ENCODE measurements at regions not wholly inside any gene's neighbourhood (a gene's known extent, or its start where the extent isn't known, plus 50 kb on each side); places are given as distances from the start of the nearest gene placed in this dataset.

DNA sequence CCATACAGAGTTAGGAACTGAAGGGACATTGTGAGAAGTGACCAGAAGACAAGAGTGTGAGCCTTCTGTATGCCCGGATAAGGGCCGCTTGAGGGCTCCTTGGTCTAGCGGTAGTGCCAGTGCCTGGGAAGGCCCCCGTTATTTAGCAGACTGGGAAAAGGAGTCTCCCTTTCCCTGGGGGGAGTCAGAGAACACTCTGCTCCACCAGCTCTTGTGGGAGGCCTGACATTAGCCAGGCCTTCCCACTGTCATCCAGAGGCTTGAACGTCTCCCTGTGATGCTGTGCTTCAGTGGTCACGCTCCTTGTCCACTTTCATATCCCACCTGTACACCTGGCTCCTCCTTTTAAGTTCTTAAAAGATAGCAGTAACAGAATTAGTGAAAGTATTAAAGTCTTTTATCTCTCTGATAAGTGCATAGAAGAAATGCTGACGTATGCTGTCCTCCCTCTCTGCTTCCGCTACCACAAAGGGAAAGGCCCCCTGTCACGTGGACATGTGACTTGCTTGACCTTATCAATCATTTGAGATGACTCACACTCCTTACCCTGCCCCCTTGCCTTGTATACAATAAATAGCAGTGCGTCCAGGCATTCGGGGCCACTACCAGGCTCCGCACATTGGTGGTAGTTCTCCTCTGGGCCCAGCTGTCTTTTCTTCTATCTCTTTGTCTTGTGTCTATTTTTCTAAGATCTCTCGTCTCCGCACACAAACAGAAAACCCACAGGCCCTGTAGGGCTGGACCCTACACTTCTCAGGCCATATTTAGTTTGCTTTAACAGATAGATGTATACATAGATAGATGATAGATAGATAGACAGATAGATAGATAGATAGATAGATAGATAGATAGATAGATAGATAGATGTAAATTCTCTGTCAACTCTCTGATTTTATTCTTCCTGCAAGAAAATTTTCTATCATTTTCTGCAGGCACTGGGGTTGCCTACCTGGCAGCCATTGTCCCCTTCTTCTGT, 131.5 kb upstream of the JCAD start:
- no peak for TF ChIP-seq PATZ1 (CRISPR knock-in tag; IDR thresholded peaks at IDR 0.05; ENCODE audit: borderline replicate concordance)
- TF ChIP-seq CSDC2 (CRISPR knock-in tag; IDR thresholded peaks at IDR 0.05): no peak
- no peak for TF ChIP-seq TCF4 (CRISPR knock-in tag; IDR thresholded peaks at IDR 0.05; ENCODE audit: borderline replicate concordance)

Measured in SK-N-SH treated with all-trans-retinoic acid at 6 μM for 48 hours (cell line).